GM12874 (cell line): ENCODE measurements at regions not wholly inside any gene's neighbourhood (a gene's known extent, or its start where the extent isn't known, plus 50 kb on each side); places are given as distances from the start of the nearest gene placed in this dataset.

Source experiments
- TF ChIP-seq, protein P1 (sequence below): IDR thresholded peaks from 2 replicates; pipeline ENCODE4 v1.5.1; 2011; ENCODE audit warnings: low read depth, mild to moderate bottlenecking, control low read depth, low read length, moderate library complexity; ENCODE audit not compliant: insufficient read depth

DNA sequence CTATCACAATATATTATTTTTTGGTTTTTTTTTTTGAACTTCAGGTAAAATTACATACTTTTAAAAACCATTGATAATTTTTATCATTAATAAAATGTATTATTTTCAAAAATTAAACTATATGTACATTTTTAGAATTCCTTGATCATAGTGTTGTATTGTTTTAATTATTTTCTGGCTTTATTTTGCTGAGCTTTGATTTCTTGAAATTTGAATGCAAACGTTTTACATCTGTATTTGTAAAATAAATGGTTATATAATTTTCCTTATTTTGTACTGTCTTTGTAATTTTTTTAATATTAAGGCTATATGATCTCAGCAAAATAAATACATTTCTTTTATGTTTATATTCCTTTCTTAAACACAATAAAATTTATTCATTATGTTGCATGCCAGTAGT lies 125.6 kb downstream of the KIF2B start:
- TF ChIP-seq, protein P1, sequence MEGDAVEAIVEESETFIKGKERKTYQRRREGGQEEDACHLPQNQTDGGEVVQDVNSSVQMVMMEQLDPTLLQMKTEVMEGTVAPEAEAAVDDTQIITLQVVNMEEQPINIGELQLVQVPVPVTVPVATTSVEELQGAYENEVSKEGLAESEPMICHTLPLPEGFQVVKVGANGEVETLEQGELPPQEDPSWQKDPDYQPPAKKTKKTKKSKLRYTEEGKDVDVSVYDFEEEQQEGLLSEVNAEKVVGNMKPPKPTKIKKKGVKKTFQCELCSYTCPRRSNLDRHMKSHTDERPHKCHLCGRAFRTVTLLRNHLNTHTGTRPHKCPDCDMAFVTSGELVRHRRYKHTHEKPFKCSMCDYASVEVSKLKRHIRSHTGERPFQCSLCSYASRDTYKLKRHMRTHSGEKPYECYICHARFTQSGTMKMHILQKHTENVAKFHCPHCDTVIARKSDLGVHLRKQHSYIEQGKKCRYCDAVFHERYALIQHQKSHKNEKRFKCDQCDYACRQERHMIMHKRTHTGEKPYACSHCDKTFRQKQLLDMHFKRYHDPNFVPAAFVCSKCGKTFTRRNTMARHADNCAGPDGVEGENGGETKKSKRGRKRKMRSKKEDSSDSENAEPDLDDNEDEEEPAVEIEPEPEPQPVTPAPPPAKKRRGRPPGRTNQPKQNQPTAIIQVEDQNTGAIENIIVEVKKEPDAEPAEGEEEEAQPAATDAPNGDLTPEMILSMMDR = no peak

DNA sequence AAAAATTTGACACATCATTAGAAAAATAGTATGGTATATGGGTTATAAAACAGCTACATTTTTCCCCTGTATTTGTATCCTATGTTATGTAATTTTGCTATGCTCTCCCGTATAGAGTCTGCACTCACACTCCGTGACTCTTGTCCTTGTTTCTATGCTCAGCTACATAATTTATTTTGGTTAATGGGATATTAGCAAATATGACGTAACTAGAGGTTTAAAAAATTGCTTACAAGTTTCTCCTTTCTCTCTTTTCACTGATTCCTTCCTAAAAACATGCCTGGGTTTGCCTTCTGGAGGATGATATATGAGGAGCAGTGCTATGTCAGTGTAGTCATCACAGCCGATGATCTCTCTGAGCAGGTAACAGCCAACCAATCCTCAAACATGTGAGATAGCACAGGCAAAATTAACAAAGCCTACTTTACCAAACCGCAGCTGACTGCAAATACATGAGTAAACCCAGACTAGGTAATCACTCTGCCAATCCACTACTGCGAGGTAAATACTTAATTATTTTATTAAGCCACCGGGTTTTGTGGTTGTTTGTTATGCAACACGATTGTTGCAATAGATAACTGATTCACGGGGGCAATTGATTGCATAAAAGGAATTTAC lies 126.9 kb downstream of the KIF2B start:
- TF ChIP-seq, protein P1 = no peak

DNA sequence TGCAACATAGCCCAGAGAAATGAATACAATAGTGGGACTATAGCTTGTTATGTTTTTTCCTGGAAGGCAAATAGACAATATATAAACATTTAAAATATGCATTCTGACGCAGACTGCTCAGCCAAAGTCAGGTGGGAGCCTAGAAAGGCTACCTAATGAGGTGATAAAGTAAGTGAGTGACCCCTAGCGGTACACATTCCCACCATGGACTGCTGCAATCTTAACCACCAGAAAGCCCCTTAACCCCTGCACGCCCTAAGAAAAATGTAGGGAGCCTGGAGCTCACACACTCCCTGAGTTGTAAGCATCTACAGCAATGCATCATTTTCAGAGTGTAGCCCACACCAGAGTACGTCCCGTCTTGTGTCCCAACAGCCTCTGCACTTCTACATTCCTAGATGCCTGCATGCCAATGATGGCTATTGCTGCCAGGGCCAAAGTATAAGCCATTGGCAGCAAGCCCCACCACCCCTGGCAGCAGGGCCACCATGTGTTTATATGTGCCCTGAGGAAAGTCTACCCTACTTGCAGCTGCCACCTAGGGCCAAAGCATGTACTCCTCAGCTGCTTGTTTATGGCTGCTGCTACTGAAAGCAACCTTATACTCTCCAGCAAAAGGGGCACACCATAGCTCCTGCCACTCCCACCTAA lies 127.6 kb downstream of the KIF2B start:
- TF ChIP-seq, protein P1 = no peak

DNA sequence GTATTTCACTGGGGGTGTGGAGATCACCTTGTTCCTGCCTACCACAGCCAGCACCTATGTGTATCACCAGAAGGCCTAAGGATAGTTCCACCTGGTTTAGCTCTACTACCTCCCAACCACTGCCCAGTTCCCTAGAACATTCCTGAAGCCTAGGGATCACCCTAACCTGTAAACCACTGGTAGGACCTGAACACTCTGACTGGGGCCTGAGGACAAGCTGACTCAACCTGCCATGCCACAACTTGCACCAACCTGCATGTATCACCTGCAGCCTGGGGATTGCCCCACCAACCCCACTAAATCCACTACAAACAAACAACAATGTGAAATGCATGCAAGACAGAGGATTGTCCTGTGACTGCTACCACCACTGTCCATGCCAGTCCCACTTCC lies 128.1 kb downstream of the KIF2B start:
- TF ChIP-seq, protein P1 = no peak

DNA sequence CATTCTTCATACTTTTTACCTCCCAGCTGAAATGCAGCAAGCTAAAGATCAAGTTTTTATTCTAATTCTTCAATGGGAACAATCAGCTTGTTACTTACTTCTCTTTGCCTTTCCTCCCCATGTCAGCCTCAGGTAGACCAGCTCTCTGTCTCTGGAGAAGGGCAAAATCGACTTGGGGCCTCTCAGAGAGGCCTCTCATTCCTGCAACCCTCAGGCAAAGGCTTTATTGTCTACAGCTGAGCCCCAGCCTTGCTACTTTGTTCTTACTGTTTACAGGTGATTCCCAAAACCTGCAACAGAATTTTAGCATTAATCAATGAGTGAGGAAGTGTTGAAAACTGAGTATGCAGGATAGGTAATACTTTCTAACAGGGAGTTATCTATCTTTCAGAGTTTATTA lies 148.6 kb downstream of the KIF2B start:
- TF ChIP-seq, protein P1 = no peak

DNA sequence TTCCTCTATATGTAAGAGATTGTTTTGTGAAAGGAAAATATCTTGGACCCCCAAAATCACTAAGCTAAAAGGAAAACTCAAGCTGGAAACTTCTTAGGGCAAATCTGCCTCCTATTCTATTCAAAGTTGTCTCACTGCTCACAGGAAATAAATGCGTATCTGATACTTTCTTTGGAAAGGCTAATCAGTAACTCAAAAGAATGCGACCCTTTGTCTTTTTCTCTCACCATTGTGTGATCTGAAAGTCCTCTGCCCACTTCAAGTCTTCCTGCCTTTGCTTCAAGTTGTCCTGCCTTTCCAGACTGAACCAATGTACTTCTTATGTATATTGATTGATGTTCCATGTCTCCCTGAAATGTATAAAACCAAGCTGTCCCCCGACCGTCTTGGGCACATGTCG lies 157.3 kb downstream of the KIF2B start:
- TF ChIP-seq, protein P1 = no peak

DNA sequence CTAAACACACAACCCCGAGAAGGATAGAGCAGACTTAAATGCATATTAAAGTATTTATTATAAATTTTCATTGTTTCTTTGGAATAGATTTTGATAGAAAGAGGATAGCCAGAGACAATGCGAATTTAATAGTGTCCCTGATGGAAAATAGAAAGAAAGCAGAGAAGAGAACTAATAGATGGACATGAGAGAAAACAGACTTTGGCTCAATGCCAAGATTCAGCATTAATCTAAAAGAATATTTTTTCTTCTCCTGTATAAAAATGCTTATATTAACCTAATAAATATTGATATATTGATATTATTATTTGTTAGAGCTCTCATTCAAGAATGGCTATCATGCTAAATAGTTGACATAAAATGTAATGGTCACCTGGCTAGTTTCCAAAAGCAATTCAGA lies 173.4 kb downstream of the KIF2B start:
- TF ChIP-seq, protein P1 = no peak
